IPS DF 6.9 (cell line): ENCODE measurements at regions not wholly inside any gene's neighbourhood (a gene's known extent, or its start where the extent isn't known, plus 50 kb on each side); places are given as distances from the start of the nearest gene placed in this dataset.

ENCODE experiments used
- DNase-seq: peaks from one replicate; pipeline ENCODE4 v3.0.0-alpha.2; 2013; ENCODE audit warnings: low read depth, low spot score
- H3K27ac ChIP-seq: one replicate; pipeline ENCODE4 v1.5.1; 2013; ENCODE audit warnings: low read length, control low read depth
- H3K27me3 ChIP-seq: 2 replicates; pipeline ENCODE4 v1.6.1; 2013; ENCODE audit warnings: mild to moderate bottlenecking, low read length; ENCODE audit not compliant: control insufficient read depth, insufficient read depth
- H3K36me3 ChIP-seq: 2 replicates; pipeline ENCODE4 v1.6.1; 2013; ENCODE audit warnings: low read length; ENCODE audit not compliant: control insufficient read depth, insufficient read depth
- H3K4me1 ChIP-seq: 2 replicates; pipeline ENCODE4 v1.6.1; 2013; ENCODE audit warnings: low read length; ENCODE audit not compliant: control insufficient read depth, insufficient read depth
- H3K4me3 ChIP-seq: 2 replicates; pipeline ENCODE4 v1.5.1; 2013; ENCODE audit warnings: mild to moderate bottlenecking, low read length
- H3K9me3 ChIP-seq: 2 replicates; pipeline ENCODE4 v1.6.1; 2013; ENCODE audit warnings: low read length, inconsistent platforms; ENCODE audit not compliant: control insufficient read depth, insufficient read depth
- WGBS: extraction: QIAGEN DNeasy Blood & Tissue Kit; methylation state at CpG from one replicate; pipeline ENCODE4 v1.1.7; 2013; ENCODE audit warnings: mixed read lengths, missing lambda C conversion rate; ENCODE audit not compliant: insufficient read length, insufficient coverage; 5-methylcytosine and 5-hydroxymethylcytosine counted together

- WGBS: no CpG with 5 or more reads among the region's 1 CpG
- H3K27me3 ChIP-seq: no peaks in the 10 kb centered on the region
- DNase-seq: no peak
- H3K4me3 ChIP-seq: no peak overlapping the region
- no peaks in the 10 kb centered on the region for H3K36me3 ChIP-seq
- no peaks in the 10 kb centered on the region for H3K4me1 ChIP-seq
- no peak overlapping the region for H3K27ac ChIP-seq
- H3K9me3 ChIP-seq: no peaks in the 10 kb centered on the region
Observed at GRCh38 chr1:219365451-219365850, 191.8 kb downstream of the LYPLAL1 start.

GRCh38 chr1:219362702-219363101 lies 189.0 kb downstream of the LYPLAL1 start:
- H3K9me3 ChIP-seq: no peaks in the 10 kb centered on the region
- H3K36me3 ChIP-seq: no peaks in the 10 kb centered on the region
- no peak for DNase-seq
- H3K4me1 ChIP-seq: no peaks in the 10 kb centered on the region
- H3K4me3 ChIP-seq: no peak overlapping the region
- no peaks in the 10 kb centered on the region for H3K27me3 ChIP-seq
- H3K27ac ChIP-seq: no peak overlapping the region
- WGBS: no CpG with 5 or more reads among the region's 3 CpGs

- Histone ChIP-seq H3K4me1 (no peaks in the 10 kb centered on the region), H3K36me3 (no peaks in the 10 kb centered on the region), H3K27me3 (no peaks in the 10 kb centered on the region), H3K9me3 (no peaks in the 10 kb centered on the region), H3K27ac (no peak overlapping the region), H3K4me3 (no peak overlapping the region)
- no CpG with 5 or more reads among the region's 2 CpGs for WGBS
- DNase-seq: no peak
Observed at GRCh38 chr1:219359126-219359525, 185.4 kb downstream of the LYPLAL1 start.

DNA sequence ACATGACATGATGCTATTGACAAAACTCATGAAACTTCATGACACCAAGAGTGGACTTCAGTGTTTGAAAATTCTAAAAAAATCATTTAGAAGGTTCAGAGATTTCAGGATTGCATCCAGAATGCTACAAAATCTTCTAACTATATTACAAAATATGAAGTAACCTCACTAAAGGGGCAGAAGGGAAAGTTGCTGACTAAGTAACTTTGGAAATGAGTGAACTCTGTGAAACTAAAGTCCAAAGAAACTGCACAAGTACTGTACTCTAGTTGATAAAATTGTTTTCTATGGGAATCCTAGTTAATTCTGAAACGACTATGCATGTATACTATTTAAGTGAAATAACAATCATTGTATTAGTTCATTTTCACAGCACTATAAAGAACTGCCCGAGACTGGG lies 184.4 kb downstream of the LYPLAL1 start:
- Histone ChIP-seq H3K4me1 (no peaks in the 10 kb centered on the region), H3K4me3 (no peak overlapping the region), H3K27ac (no peak overlapping the region), H3K36me3 (no peaks in the 10 kb centered on the region), H3K9me3 (no peaks in the 10 kb centered on the region), H3K27me3 (no peaks in the 10 kb centered on the region)
- WGBS: no CpG with 5 or more reads among the region's 2 CpGs
- no peak for DNase-seq

DNA sequence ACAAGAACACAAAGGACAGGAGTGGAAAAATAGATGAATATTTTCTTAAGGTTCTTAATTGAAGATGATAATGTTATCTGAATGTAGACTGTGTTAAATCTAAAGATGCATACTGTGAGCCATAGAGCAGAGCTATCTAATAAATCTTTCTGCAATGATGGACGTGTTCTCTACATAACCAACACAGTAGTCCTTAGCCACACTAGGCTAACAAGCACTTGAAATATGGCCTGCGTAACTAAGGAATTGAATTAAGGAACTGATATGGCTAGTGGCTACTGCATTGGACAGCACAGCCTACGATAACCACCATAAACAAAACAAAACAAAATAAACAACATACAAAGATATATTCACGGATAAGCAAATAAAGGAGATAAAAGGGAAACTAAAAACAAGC lies 181.3 kb downstream of the LYPLAL1 start:
- no CpG with 5 or more reads among the region's 4 CpGs for WGBS
- no peak overlapping the region for H3K4me3 ChIP-seq
- no peaks in the 10 kb centered on the region for H3K4me1 ChIP-seq
- no peak overlapping the region for H3K27ac ChIP-seq
- H3K27me3 ChIP-seq: no peaks in the 10 kb centered on the region
- DNase-seq: no peak
- no peaks in the 10 kb centered on the region for H3K36me3 ChIP-seq
- no peaks in the 10 kb centered on the region for H3K9me3 ChIP-seq

GRCh38 chr1:219352961-219353651 lies 179.4 kb downstream of the LYPLAL1 start:
- Histone ChIP-seq H3K9me3 (no peaks in the 10 kb centered on the region), H3K27me3 (no peaks in the 10 kb centered on the region), H3K4me1 (no peaks in the 10 kb centered on the region), H3K4me3 (no peak overlapping the region), H3K36me3 (no peaks in the 10 kb centered on the region), H3K27ac (no peak overlapping the region)
- DNase-seq: no peak
- WGBS: no CpG with 5 or more reads among the region's 4 CpGs

DNA sequence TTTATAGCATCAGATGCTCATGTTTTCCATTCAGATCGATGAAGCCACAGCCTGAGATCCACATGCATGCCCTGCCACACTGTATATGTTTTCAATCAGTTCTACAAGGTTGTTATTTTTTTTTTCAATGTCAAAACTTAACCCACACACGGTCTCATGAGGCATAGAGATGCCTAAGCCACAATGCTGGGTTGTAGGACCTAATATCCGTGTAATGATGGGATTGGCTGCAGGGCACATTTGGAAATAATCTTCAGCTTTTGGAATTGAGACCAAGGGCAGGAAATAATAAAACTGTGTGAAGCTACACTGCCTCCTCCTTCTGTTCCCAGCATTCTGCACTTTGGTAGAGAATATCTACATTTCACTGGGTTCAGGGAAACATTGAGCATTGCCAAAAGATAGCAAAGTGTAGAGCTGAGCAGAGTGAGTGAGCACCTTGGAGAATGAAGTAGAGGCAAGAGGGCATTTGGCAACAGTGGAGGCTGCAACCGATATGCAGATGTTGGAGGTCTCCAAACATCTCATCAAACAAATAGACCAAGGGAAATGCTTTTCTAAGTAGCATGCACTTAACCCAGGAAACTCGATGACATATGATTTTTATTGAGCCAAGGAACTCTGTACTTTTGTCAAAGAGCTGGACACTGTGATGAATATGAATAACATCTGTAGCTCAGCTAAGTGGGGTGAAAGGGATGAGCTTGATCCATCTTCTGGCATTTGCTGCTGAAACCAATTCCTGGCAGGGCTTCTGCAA lies 176.7 kb downstream of the LYPLAL1 start:
- Histone ChIP-seq H3K27me3 (no peaks in the 10 kb centered on the region), H3K4me3 (no peak overlapping the region), H3K36me3 (no peaks in the 10 kb centered on the region), H3K27ac (no peak overlapping the region), H3K4me1 (no peaks in the 10 kb centered on the region), H3K9me3 (no peaks in the 10 kb centered on the region)
- WGBS: no CpG with 5 or more reads among the region's 5 CpGs
- no peak for DNase-seq

GRCh38 chr1:219347921-219348391 lies 174.3 kb downstream of the LYPLAL1 start:
- Histone ChIP-seq H3K36me3 (no peaks in the 10 kb centered on the region), H3K9me3 (no peaks in the 10 kb centered on the region), H3K4me1 (no peaks in the 10 kb centered on the region), H3K27ac (no peak overlapping the region), H3K27me3 (no peaks in the 10 kb centered on the region), H3K4me3 (no peak overlapping the region)
- no peak for DNase-seq
- WGBS: no CpG with 5 or more reads among the region's 5 CpGs

- Histone ChIP-seq H3K9me3 (no peaks in the 10 kb centered on the region), H3K27me3 (no peaks in the 10 kb centered on the region), H3K36me3 (no peaks in the 10 kb centered on the region), H3K4me3 (no peak overlapping the region), H3K4me1 (no peaks in the 10 kb centered on the region), H3K27ac (no peak overlapping the region)
- no CpG with 5 or more reads among the region's 1 CpG for WGBS
- DNase-seq: no peak
Observed at GRCh38 chr1:219347376-219347775, 173.7 kb downstream of the LYPLAL1 start.

DNA sequence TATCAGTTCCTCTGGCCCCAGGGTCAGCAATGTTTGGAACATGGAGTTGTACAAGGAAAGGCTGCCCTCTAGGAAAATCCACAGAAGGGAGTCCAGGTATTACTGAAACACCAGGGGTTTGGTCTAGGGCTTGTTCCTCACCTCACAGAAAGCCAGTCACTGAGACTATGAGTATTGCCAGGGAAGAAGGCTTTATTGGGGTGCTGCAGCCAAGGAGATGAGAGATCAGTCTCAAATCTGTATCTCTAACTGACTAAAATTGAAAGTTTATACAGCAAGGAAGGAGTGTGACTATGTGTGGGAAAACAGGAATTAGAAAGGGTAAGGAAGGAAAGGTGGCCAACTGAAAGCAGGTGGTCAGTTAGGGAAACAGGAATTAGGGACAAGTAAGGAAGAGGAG lies 172.3 kb downstream of the LYPLAL1 start:
- no peaks in the 10 kb centered on the region for H3K27me3 ChIP-seq
- H3K36me3 ChIP-seq: no peaks in the 10 kb centered on the region
- no peak overlapping the region for H3K4me3 ChIP-seq
- no peaks in the 10 kb centered on the region for H3K4me1 ChIP-seq
- H3K27ac ChIP-seq: no peak overlapping the region
- no peak for DNase-seq
- H3K9me3 ChIP-seq: no peaks in the 10 kb centered on the region

DNA sequence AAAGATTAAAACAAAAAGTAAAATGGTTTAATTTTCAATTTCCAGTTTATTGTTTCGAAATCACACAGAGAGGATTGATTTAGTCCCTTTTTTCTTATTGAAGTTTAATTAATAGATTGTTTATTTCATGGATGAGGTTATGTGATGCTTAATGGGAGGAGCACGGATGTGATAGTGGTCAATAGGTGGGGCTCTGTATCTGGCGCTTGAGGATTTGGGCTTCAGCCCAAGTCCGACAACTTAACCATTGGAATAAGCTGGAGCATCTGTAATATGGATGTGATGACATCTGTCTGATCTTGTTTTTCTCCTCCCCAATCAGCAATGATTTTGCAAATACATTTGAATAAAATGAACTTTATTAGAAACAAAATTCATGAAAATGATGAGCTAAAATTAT lies 169.2 kb downstream of the LYPLAL1 start:
- Histone ChIP-seq H3K27ac (no peak overlapping the region), H3K4me1 (no peaks in the 10 kb centered on the region), H3K27me3 (no peaks in the 10 kb centered on the region), H3K36me3 (no peaks in the 10 kb centered on the region), H3K4me3 (no peak overlapping the region), H3K9me3 (no peaks in the 10 kb centered on the region)
- no peak for DNase-seq
- WGBS: 100% methylated on average over 1 of the region's 4 CpGs
